GM18507 (cell line): ENCODE measurements at regions not wholly inside any gene's neighbourhood (a gene's known extent, or its start where the extent isn't known, plus 50 kb on each side); places are given as distances from the start of the nearest gene placed in this dataset.

ENCODE experiments used
- DNase-seq: peaks from one replicate; pipeline ENCODE4 v3.0.0; 2011; ENCODE audit warnings: low read depth; ENCODE audit not compliant: insufficient read length; ENCODE audit errors: extremely low spot score
- FAIRE-seq: peaks from 2 replicates; lab custom pipeline; 2011; peaks lifted over from hg19 to GRCh38; lab: Jason Lieb, UNC

GRCh38 chr3:28786446-28786845 is 437.8 kb upstream of the AZI2 start:
- no peak for FAIRE-seq
- DNase-seq, result no peak

GRCh38 chr3:28788571-28788970 is 439.9 kb upstream of the AZI2 start:
- DNase-seq (no peak), FAIRE-seq (no peak)

- DNase-seq (no peak), FAIRE-seq (no peak)
Observed at GRCh38 chr3:28791713-28792255, 443.2 kb upstream of the AZI2 start.

GRCh38 chr3:28792604-28793003 is 444.0 kb upstream of the AZI2 start:
- FAIRE-seq, result no peak
- DNase-seq, result no peak

- no peak for DNase-seq
Observed at GRCh38 chr3:28799084-28799483, 450.5 kb upstream of the AZI2 start.

GRCh38 chr3:28800203-28800602 is 451.6 kb upstream of the AZI2 start:
- no peak for FAIRE-seq
- DNase-seq, result no peak

More at GRCh38 chr3:28799084-28799483, 450.5 kb upstream of the AZI2 start:
- no peak for FAIRE-seq

GRCh38 chr3:28808068-28808467 is 459.4 kb upstream of the AZI2 start:
- DNase-seq (no peak), FAIRE-seq (no peak)

GRCh38 chr3:28816017-28816416 is 464.9 kb upstream of the RBMS3 start:
- DNase-seq, result no peak
- no peak for FAIRE-seq

GRCh38 chr3:28824316-28824715 is 456.6 kb upstream of the RBMS3 start:
- DNase-seq (no peak), FAIRE-seq (no peak)

- FAIRE-seq, result no peak
- no peak for DNase-seq
Observed at GRCh38 chr3:28826840-28827239, 454.0 kb upstream of the RBMS3 start.

- FAIRE-seq, result no peak
- no peak for DNase-seq
Observed at GRCh38 chr3:28835249-28835648, 445.6 kb upstream of the RBMS3 start.

GRCh38 chr3:28835751-28836150 is 445.1 kb upstream of the RBMS3 start:
- FAIRE-seq (no peak), DNase-seq (no peak)

GRCh38 chr3:28836199-28836598 is 444.7 kb upstream of the RBMS3 start:
- DNase-seq (no peak), FAIRE-seq (no peak)

- no peak for FAIRE-seq
- DNase-seq, result no peak
Observed at GRCh38 chr3:28840976-28841376, 439.9 kb upstream of the RBMS3 start.

- FAIRE-seq (no peak), DNase-seq (no peak)
Observed at GRCh38 chr3:28841441-28841840, 439.4 kb upstream of the RBMS3 start.

GRCh38 chr3:28844298-28845005 is 436.4 kb upstream of the RBMS3 start:
- DNase-seq (no peak), FAIRE-seq (no peak)

GRCh38 chr3:28845006-28845324 is 435.9 kb upstream of the RBMS3 start:
- no peak for DNase-seq
- FAIRE-seq, result no peak

- FAIRE-seq (no peak), DNase-seq (no peak)
Observed at GRCh38 chr3:28846971-28847478, 433.8 kb upstream of the RBMS3 start.

GRCh38 chr3:28847736-28848135 is 433.1 kb upstream of the RBMS3 start:
- no peak for DNase-seq
- FAIRE-seq, result no peak

- no peak for DNase-seq
- FAIRE-seq, result no peak
Observed at GRCh38 chr3:28850186-28850585, 430.7 kb upstream of the RBMS3 start.

GRCh38 chr3:28853830-28854229 is 427.0 kb upstream of the RBMS3 start:
- FAIRE-seq, result no peak
- DNase-seq, result no peak
